Mesendoderm (in vitro differentiated cells): ENCODE measurements at regions not wholly inside any gene's neighbourhood (a gene's known extent, or its start where the extent isn't known, plus 50 kb on each side); places are given as distances from the start of the nearest gene placed in this dataset.
"Not testable (repeated sequence)": the region's sequence is repeated elsewhere in the genome, so short reads cannot be mapped to it uniquely, and the experiment has no call there.

Experiments used
- DNase-seq: peaks from one replicate; pipeline ENCODE4 v3.0.0; 2013
- H2AK5ac ChIP-seq: 2 replicates; pipeline ENCODE4 v1.6.1; 2013; ENCODE audit warnings: low read length, inconsistent platforms
- H2BK120ac ChIP-seq: 2 replicates; pipeline ENCODE4 v1.6.1; 2013; ENCODE audit warnings: low read depth, mild to moderate bottlenecking, low read length, moderate library complexity, mixed read lengths
- H2BK15ac ChIP-seq: replicated peaks from 2 replicates; pipeline ENCODE4 v1.6.1; 2013; ENCODE audit warnings: low read depth, mild to moderate bottlenecking, moderate library complexity
- H2BK5ac ChIP-seq: 2 replicates; pipeline ENCODE4 v1.6.1; 2013; ENCODE audit warnings: low read length, inconsistent platforms
- H3K18ac ChIP-seq: 2 replicates; pipeline ENCODE4 v1.6.1; 2013; ENCODE audit warnings: mild to moderate bottlenecking, low read length, mixed read lengths
- H3K23ac ChIP-seq: one replicate; pipeline ENCODE4 v1.6.1; 2013; ENCODE audit warnings: low read length
- H3K27ac ChIP-seq: 2 replicates; pipeline ENCODE4 v1.5.1; 2013; ENCODE audit warnings: low read depth, mild to moderate bottlenecking, inconsistent platforms, low read length, moderate library complexity
- H3K27me3 ChIP-seq: 2 replicates; pipeline ENCODE4 v1.6.1; 2013; ENCODE audit warnings: low read length, control low read depth, mild to moderate bottlenecking, inconsistent platforms; ENCODE audit not compliant: insufficient read depth, poor library complexity
- H3K36me3 ChIP-seq: 2 replicates; pipeline ENCODE4 v1.6.1; 2013; ENCODE audit warnings: low read length, inconsistent platforms; ENCODE audit not compliant: control insufficient read depth, insufficient read depth
- H3K4ac ChIP-seq: one replicate; pipeline ENCODE4 v1.6.1; 2013; ENCODE audit warnings: low read depth, mild to moderate bottlenecking, low read length, moderate library complexity
- H3K4me1 ChIP-seq: 2 replicates; pipeline ENCODE4 v1.6.1; 2013; ENCODE audit warnings: low read depth, low read length, inconsistent platforms; ENCODE audit not compliant: control insufficient read depth
- H3K4me2 ChIP-seq: 2 replicates; pipeline ENCODE4 v1.6.1; 2013; ENCODE audit warnings: low read length
- H3K4me3 ChIP-seq: 2 replicates; pipeline ENCODE4 v1.5.1; 2013; ENCODE audit warnings: mild to moderate bottlenecking, low read length
- H3K56ac ChIP-seq: one replicate; pipeline ENCODE4 v1.6.1; 2013; ENCODE audit warnings: low read length
- H3K79me1 ChIP-seq: 2 replicates; pipeline ENCODE4 v1.6.1; 2013; ENCODE audit warnings: low read length, inconsistent platforms
- H3K79me2 ChIP-seq: 2 replicates; pipeline ENCODE4 v1.6.1; 2013; ENCODE audit warnings: mild to moderate bottlenecking, low read length; ENCODE audit not compliant: control insufficient read depth, insufficient read depth
- H3K9ac ChIP-seq: 2 replicates; pipeline ENCODE4 v1.6.1; 2013; ENCODE audit warnings: low read length, inconsistent platforms
- H4K5ac ChIP-seq: one replicate; pipeline ENCODE4 v1.6.1; 2013; ENCODE audit warnings: low read length
- H4K8ac ChIP-seq: one replicate; pipeline ENCODE4 v1.6.1; 2013; ENCODE audit warnings: low read depth, mild to moderate bottlenecking, control low read depth, low read length, moderate library complexity
- WGBS: extraction: QIAGEN DNeasy Blood & Tissue Kit; methylation state at CpG from one replicate; pipeline ENCODE4 v1.1.7; 2013; ENCODE audit warnings: low lambda C conversion rate, missing lambda C conversion rate; ENCODE audit not compliant: insufficient coverage; ENCODE audit errors: extremely low coverage; 5-methylcytosine and 5-hydroxymethylcytosine counted together

DNA sequence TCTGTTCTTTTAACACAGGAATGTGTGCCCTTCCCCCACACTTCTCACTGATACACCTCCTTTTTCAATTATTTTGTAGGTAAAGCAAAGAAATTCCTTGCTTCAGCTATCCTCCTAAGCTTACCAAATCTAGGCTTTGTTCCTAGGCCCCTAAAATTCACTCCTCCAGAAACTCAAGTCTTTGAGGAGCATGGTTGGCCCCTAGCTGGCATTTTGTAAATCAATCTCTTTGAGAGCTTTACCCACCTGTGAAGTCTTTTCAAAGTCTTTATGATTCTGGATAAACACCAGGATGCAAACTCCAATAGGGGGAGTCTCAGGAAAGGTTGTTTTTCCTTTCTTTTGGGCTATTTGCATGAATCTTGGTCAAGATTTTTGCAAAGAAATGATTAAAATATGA lies 82.9 kb upstream of the ZNF644 start:
- Histone ChIP-seq H4K5ac (no peak overlapping the region), H3K27ac (no peak overlapping the region), H3K18ac (no peak overlapping the region), H2BK15ac (no peak overlapping the region), H3K27me3 (no peaks in the 10 kb centered on the region), H3K4me1 (peaks cover 2% of the 10 kb centered on the region), H2BK120ac (no peak overlapping the region), H2BK5ac (no peak overlapping the region), H3K4me2 (no peak overlapping the region), H3K36me3 (no peaks in the 10 kb centered on the region), H3K9ac (no peak overlapping the region), H3K4me3 (no peak overlapping the region), H3K4ac (no peak overlapping the region), H3K79me2 (no peaks in the 10 kb centered on the region), H3K79me1 (no peaks in the 10 kb centered on the region), H3K56ac (no peak overlapping the region), H4K8ac (no peak overlapping the region), H3K23ac (no peak overlapping the region), H2AK5ac (no peak overlapping the region)
- DNase-seq, result no peak

DNA sequence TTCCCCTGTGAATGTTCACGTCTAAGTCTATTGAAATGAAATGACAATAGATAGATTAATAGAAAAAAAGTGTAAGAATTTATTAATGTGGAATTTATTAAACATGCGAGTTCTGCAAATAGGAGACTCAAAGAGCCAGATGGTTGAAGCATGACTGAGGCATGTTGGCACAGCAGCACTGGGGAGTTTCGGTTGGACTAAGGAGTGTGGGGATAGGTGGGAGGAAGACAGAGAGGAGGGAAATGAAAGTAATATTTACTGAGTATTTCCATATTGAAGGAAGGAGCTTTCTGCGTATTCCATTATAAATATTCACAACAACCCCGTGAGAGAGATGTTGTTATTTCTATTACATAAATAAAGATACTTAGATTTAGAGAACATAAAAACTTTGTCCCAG lies 79.5 kb upstream of the ZNF644 start:
- no peak overlapping the region for H2BK5ac ChIP-seq
- H3K9ac ChIP-seq, result no peak overlapping the region
- H3K56ac ChIP-seq, result no peak overlapping the region
- H3K79me1 ChIP-seq, result no peaks in the 10 kb centered on the region
- WGBS, result 100% methylated on average over 1 of the region's 5 CpGs
- peaks cover 5% of the 10 kb centered on the region for H3K4me1 ChIP-seq
- no peak overlapping the region for H2BK15ac ChIP-seq
- H3K23ac ChIP-seq, result no peak overlapping the region
- no peak overlapping the region for H3K4ac ChIP-seq
- H3K18ac ChIP-seq, result no peak overlapping the region
- H2BK120ac ChIP-seq, result no peak overlapping the region
- no peak overlapping the region for H3K27ac ChIP-seq
- H3K27me3 ChIP-seq, result no peaks in the 10 kb centered on the region
- DNase-seq, result no peak
- no peak overlapping the region for H4K5ac ChIP-seq
- H3K36me3 ChIP-seq, result no peaks in the 10 kb centered on the region
- no peak overlapping the region for H3K4me3 ChIP-seq
- no peak overlapping the region for H3K4me2 ChIP-seq
- no peak overlapping the region for H2AK5ac ChIP-seq
- no peak overlapping the region for H4K8ac ChIP-seq
- H3K79me2 ChIP-seq, result no peaks in the 10 kb centered on the region

DNA sequence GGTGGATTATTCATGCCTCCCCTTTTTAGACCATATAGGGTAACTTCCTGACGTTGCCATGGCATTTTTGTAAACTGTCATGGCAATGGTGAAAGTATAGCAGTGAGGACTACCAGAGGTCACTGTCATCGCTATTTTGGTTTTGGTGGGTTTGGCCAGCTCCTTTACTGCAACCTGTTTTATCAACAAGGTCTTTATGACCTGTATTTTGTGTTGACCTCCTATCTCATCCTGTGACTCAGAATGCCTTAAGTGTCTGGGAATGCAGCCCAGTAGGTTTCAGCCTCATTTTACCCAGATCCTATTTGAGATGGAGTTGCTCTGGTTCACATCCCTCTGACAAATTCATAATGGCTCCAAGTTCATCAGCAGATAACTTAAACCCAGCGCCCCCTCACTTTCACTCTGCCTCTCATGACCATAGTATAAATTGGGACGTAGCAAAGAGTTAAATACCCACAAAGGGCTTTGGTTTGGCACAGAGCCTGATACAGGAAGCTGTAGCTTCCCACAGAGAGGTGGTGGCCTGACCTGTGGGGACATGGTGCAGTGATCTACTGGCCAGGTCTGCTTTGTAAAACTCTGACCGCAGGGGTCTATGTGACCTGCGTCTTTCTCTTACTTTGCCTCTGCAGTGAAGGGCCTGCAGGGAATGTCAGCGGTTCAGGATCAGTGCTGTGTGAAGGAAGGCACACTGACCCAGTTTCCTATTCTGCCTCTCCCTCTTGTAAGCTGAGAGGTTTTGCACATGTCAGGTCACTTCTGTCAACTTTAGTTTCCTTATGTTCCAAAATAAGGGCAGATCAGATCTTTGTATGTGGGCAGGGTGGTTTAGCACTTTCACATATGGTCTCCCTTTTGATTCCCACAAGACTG lies 78.1 kb upstream of the ZNF644 start:
- H3K18ac ChIP-seq, result peak overlapping the region; percentile 32
- H3K27me3 ChIP-seq, result no peaks in the 10 kb centered on the region
- no peak overlapping the region for H3K27ac ChIP-seq
- H2BK5ac ChIP-seq, result no peak overlapping the region
- H3K4me2 ChIP-seq, result no peak overlapping the region
- DNase-seq, result peak; percentile 70
- H2BK120ac ChIP-seq, result no peak overlapping the region
- no peaks in the 10 kb centered on the region for H3K79me1 ChIP-seq
- H2AK5ac ChIP-seq, result peak overlapping the region; percentile 5
- no CpG with 5 or more reads among the region's 7 CpGs for WGBS
- no peak overlapping the region for H2BK15ac ChIP-seq
- H3K4me1 ChIP-seq, result peaks cover 5% of the 10 kb centered on the region
- H3K56ac ChIP-seq, result no peak overlapping the region
- H4K5ac ChIP-seq, result no peak overlapping the region
- no peak overlapping the region for H3K4me3 ChIP-seq
- H3K4ac ChIP-seq, result no peak overlapping the region
- H4K8ac ChIP-seq, result no peak overlapping the region
- H3K79me2 ChIP-seq, result no peaks in the 10 kb centered on the region
- H3K9ac ChIP-seq, result no peak overlapping the region
- no peak overlapping the region for H3K23ac ChIP-seq
- no peaks in the 10 kb centered on the region for H3K36me3 ChIP-seq

DNA sequence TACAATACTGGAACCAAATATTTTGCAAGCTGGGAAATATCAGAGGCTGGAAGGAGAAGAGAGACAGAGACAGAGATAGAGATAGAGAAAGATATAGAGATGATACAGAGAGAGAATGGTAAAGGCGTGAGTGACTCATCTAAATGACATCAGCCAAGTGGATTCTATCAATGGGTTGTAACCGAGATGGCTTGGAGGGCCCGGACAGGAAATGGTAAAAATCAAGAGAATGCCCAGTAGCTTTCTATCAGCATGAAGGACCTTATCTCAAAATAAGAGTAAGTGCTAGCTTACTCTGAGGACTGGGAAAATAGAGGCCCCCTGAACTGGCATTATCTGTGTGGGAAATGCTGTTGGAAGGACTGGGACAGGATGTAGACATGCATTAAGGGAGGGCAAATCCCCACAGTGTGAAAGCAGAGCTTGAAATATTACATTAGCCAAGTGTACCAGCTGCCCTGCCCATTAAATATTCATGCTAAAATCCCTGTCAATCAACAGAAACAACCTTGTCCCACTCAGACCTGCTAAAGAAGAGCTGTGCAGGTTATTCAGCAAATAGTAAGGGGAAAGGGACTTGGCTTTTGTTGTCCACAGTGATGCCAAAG lies 76.6 kb upstream of the ZNF644 start:
- Histone ChIP-seq H3K9ac (no peak overlapping the region), H4K5ac (no peak overlapping the region), H3K23ac (no peak overlapping the region), H3K4me1 (peaks cover 5% of the 10 kb centered on the region), H2BK5ac (peak overlapping the region; percentile 58), H3K4ac (no peak overlapping the region), H4K8ac (no peak overlapping the region), H2AK5ac (no peak overlapping the region), H3K4me3 (no peak overlapping the region), H3K27me3 (no peaks in the 10 kb centered on the region), H3K79me2 (no peaks in the 10 kb centered on the region), H3K36me3 (no peaks in the 10 kb centered on the region), H3K56ac (peak overlapping the region; percentile 22), H2BK120ac (no peak overlapping the region), H2BK15ac (no peak overlapping the region), H3K18ac (no peak overlapping the region), H3K79me1 (no peaks in the 10 kb centered on the region), H3K27ac (peak overlapping the region; percentile 4), H3K4me2 (no peak overlapping the region)
- no CpG with 5 or more reads among the region's 3 CpGs for WGBS
- DNase-seq, result peak; percentile 94

DNA sequence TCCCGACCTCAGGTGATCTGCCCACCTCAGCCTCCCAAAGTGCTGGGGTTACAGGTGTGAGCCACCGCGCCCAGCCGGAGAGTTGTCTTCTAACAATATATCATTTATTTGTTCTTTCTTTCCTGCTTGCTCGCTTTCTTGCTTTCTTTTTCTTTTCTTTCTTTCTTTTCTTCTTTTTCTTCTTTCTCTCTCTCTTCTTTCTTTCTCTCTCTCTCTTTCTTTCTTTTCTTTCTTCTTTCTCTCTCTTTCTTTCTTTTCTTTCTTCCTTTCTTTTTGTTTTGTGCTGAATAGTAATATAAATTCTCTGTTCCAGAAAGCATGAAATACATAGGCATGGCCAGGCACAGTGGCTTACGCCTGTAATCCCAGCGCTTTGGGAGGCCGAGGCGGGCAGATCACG lies 73.5 kb upstream of the ZNF644 start:
- H4K5ac ChIP-seq, H2BK5ac ChIP-seq, H2AK5ac ChIP-seq, H3K79me1 ChIP-seq, H3K56ac ChIP-seq, H3K18ac ChIP-seq, H3K4me3 ChIP-seq, H4K8ac ChIP-seq, H3K4me1 ChIP-seq, H2BK15ac ChIP-seq, H3K23ac ChIP-seq, H2BK120ac ChIP-seq, H3K79me2 ChIP-seq, H3K4ac ChIP-seq, H3K36me3 ChIP-seq, DNase-seq, H3K9ac ChIP-seq, H3K27ac ChIP-seq, H3K27me3 ChIP-seq, H3K4me2 ChIP-seq: not testable (repeated sequence)
- no CpG with 5 or more reads among the region's 10 CpGs for WGBS
